Erythroblast (primary cell): ENCODE measurements at regions not wholly inside any gene's neighbourhood (a gene's known extent, or its start where the extent isn't known, plus 50 kb on each side); places are given as distances from the start of the nearest gene placed in this dataset.

Experiments
- GATA1 ChIP-seq: IDR thresholded peaks from 2 replicates; pipeline ENCODE4 v1.6.1; 2011; ENCODE audit warnings: low read depth, mild to moderate bottlenecking, control low read depth, low read length, moderate library complexity
- POLR2A ChIP-seq: IDR thresholded peaks from 2 replicates; pipeline ENCODE4 v1.6.1; 2011; ENCODE audit warnings: mild to moderate bottlenecking, low read length

DNA sequence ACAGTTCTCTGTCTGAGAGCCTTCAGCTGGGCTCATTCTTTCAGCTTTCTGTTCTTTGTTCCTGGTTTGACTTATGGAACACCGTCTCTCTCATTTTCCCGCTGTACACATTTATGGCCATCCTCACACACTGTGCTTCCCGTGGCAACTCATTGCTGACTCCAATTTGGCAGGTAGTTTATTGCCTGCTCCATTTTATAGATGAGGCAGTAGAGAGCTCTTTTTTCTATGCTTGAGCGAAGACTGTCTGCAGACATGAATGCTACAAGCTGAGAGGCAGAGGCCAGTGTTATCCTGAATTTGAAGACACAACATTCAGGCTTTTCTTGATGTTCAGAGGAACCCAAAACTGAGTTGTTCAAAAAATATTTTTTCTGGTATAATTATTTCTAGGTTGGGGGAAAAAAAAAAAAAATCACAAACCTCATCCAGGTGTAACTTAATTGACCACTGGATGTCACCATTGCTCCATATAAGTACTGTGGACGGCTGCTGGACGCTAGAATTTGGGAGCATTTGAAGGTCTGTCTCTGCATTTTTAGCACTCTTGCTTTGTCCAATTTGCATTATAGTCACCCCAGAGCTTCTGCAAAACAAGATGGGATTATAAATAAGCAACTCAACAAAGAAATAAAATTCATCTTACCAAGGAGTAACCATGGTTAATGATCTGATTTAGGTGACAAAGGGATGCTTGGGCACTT lies 83.5 kb downstream of the HRH4 start:
- TF ChIP-seq POLR2A (no peak), GATA1 (no peak)
